ENCODE measurements at regions not wholly inside any gene's neighbourhood (a gene's known extent, or its start where the extent isn't known, plus 50 kb on each side); places are given as distances from the start of the nearest gene placed in this dataset.

GRCh38 chr3:28752290-28752689 is 403.7 kb upstream of the AZI2 start:
- TF ChIP-seq CTCF (IDR thresholded peaks at IDR 0.05) (no peak), EZH2 (IDR thresholded peaks at IDR 0.05) (no peak)
